Neural cell (in vitro differentiated cells): ENCODE measurements at regions not wholly inside any gene's neighbourhood (a gene's known extent, or its start where the extent isn't known, plus 50 kb on each side); places are given as distances from the start of the nearest gene placed in this dataset.

Experiments used
- H2AFZ ChIP-seq: fragments of 200-600, 300-800 bp; sonication (generic), shearing (Covaris generic); 2 replicates; pipeline ENCODE4 v1.6.0; 2014; ENCODE audit warnings: low read depth, mild to moderate bottlenecking, antibody characterized with exemption, low read length, moderate library complexity
- H3F3A ChIP-seq: fragments of 200-600 bp; shearing (Covaris generic); 2 replicates; pipeline ENCODE4 v1.6.1; 2016; ENCODE audit warnings: mild to moderate bottlenecking, moderate library complexity, mixed read lengths, antibody characterized with exemption, low read length; ENCODE audit not compliant: insufficient read depth, poor library complexity, severe bottlenecking
- H3K27ac ChIP-seq: fragments of 200-600, 300-800 bp; sonication (generic), shearing (Covaris generic); 2 replicates; pipeline ENCODE4 v1.5.1; 2014; ENCODE audit warnings: mild to moderate bottlenecking, low read length, moderate library complexity
- H3K27me3 ChIP-seq: fragments of 300-800, 200-600 bp; sonication (generic), shearing (Covaris generic); 2 replicates; pipeline ENCODE4 v1.6.0; 2014; ENCODE audit warnings: mild to moderate bottlenecking, low read depth, low read length, moderate library complexity; ENCODE audit not compliant: insufficient read depth
- H3K36me3 ChIP-seq: fragments of 300-800, 200-600 bp; sonication (generic), shearing (Covaris generic); 2 replicates; pipeline ENCODE4 v1.5.1; 2014; ENCODE audit warnings: mild to moderate bottlenecking, antibody characterized with exemption, low read length, moderate library complexity; ENCODE audit not compliant: insufficient read depth
- H3K4me2 ChIP-seq: fragments of 300-800, 200-600 bp; sonication (generic), shearing (Covaris generic); 2 replicates; pipeline ENCODE4 v1.6.0; 2014; ENCODE audit warnings: mild to moderate bottlenecking, low read length
- H3K4me3 ChIP-seq: fragments of 300-800, 200-600 bp; sonication (generic), shearing (Covaris generic); 2 replicates; pipeline ENCODE4 v1.5.1; 2014; ENCODE audit warnings: mild to moderate bottlenecking, low read length, moderate library complexity
- H3K79me2 ChIP-seq: fragments of 200-600 bp; shearing (Covaris generic); replicated peaks from 2 replicates; pipeline ENCODE4 v1.6.0; 2014; ENCODE audit warnings: mild to moderate bottlenecking, low read length, moderate library complexity; ENCODE audit not compliant: insufficient read depth
- H3K9ac ChIP-seq: fragments of 300-800, 200-600 bp; sonication (generic), shearing (Covaris generic); 2 replicates; pipeline ENCODE4 v1.6.1; 2016; ENCODE audit warnings: mild to moderate bottlenecking, low read length, mixed read lengths
- H3K9me2 ChIP-seq: fragments of 200-600 bp; shearing (Covaris generic); 2 replicates; pipeline ENCODE4 v1.6.1; 2016; ENCODE audit warnings: mild to moderate bottlenecking, low read length, mixed read lengths; ENCODE audit not compliant: insufficient read depth
- H3K9me3 ChIP-seq: fragments of 200-600, 300-800 bp; sonication (generic), shearing (Covaris generic); 2 replicates; pipeline ENCODE4 v1.6.1; 2016; ENCODE audit warnings: mild to moderate bottlenecking, mixed run types, low read length, moderate library complexity, mixed read lengths
- H4K20me1 ChIP-seq: fragments of 200-600 bp; shearing (Covaris generic); 2 replicates; pipeline ENCODE4 v1.6.1; 2016; ENCODE audit warnings: mild to moderate bottlenecking, mixed run types; ENCODE audit not compliant: insufficient read depth
- CTCF ChIP-seq: fragments of 450-650 bp; IDR thresholded peaks from 2 replicates; pipeline ENCODE4 v1.5.1; 2014; ENCODE audit warnings: antibody characterized with exemption, mild to moderate bottlenecking, moderate library complexity; ENCODE audit not compliant: poor library complexity, severe bottlenecking
- EP300 ChIP-seq: fragments of 450-650 bp; conservative IDR thresholded peaks from 2 replicates; pipeline ENCODE4 v1.6.1; 2014; ENCODE audit warnings: antibody characterized with exemption, mild to moderate bottlenecking, moderate library complexity; ENCODE audit not compliant: poor library complexity, severe bottlenecking
- EZH2 ChIP-seq: fragments of 200-600, 300-800 bp; shearing (Covaris generic), sonication (generic); IDR thresholded peaks from 2 replicates; pipeline ENCODE4 v1.6.1; 2014; ENCODE audit warnings: antibody characterized with exemption, low read length, borderline replicate concordance, mild to moderate bottlenecking; ENCODE audit not compliant: insufficient read depth, poor library complexity, severe bottlenecking
- MXI1 ChIP-seq: fragments of 450-650 bp; conservative IDR thresholded peaks from 2 replicates; pipeline ENCODE4 v1.6.1; 2014; ENCODE audit warnings: antibody characterized with exemption, mild to moderate bottlenecking; ENCODE audit not compliant: poor library complexity, severe bottlenecking
- POLR2AphosphoS5 ChIP-seq: IDR thresholded peaks from 2 replicates; pipeline ENCODE4 v1.6.1; 2012
- RAD21 ChIP-seq: fragments of 450-650 bp; conservative IDR thresholded peaks from 2 replicates; pipeline ENCODE4 v1.6.1; 2014; ENCODE audit warnings: antibody characterized with exemption, mild to moderate bottlenecking, moderate library complexity
- SMC3 ChIP-seq: fragments of 450-650 bp; conservative IDR thresholded peaks from 2 replicates; pipeline ENCODE4 v1.6.1; 2014; ENCODE audit warnings: antibody characterized with exemption, mild to moderate bottlenecking, moderate library complexity; ENCODE audit not compliant: poor library complexity
- TAF1 ChIP-seq: IDR thresholded peaks from 2 replicates; pipeline ENCODE4 v1.6.1; 2012; ENCODE audit warnings: low read depth
- TF ChIP-seq, protein P1 (sequence below): IDR thresholded peaks from 2 replicates; pipeline ENCODE4 v1.6.1; 2012; ENCODE audit warnings: borderline replicate concordance

DNA sequence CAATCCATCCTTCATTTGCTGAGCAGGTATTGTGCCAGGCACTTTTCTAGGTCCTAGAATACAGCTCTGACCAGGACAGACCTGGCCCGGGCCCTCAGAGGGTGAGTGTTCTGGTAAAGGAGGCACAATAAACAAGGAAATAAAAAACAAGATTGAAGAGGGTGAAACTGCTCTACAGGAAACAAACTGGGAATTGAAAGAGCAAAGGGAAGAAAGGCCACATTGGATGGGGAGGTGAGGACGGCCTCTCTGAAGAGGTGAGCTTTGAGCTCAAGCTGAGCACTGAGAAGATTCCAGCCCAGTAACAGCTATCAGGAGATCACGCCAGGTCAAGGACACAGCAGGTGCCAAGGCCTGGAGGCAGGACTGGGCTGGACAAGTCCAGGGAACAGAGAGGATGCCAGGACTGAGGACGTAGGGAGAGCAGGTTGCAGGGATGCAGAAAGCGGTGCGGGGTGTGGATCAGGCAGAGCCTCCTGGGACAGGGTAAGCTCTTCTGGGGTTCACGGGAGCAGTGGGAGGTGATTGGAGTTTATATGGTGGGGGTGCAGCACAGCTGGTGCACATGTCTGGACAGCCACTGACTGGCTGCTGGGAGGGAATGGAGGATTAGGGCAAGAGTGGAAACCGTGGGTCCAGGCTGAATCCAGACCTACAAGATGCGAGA lies 433.3 kb downstream of the PREX1 start:
- Histone ChIP-seq H3K4me2 (no peak overlapping the region), H3K9me3 (no peaks in the 10 kb centered on the region), H3K79me2 (no peaks in the 10 kb centered on the region), H3K27me3 (no peaks in the 10 kb centered on the region), H3F3A (no peaks in the 10 kb centered on the region), H3K4me3 (no peak overlapping the region), H3K36me3 (no peaks in the 10 kb centered on the region), H4K20me1 (no peaks in the 10 kb centered on the region), H3K9ac (no peak overlapping the region), H3K27ac (no peak overlapping the region), H3K9me2 (no peaks in the 10 kb centered on the region), H2AFZ (no peak overlapping the region)
- TF ChIP-seq EZH2 (no peak), MXI1 (no peak), POLR2AphosphoS5 (no peak)

DNA sequence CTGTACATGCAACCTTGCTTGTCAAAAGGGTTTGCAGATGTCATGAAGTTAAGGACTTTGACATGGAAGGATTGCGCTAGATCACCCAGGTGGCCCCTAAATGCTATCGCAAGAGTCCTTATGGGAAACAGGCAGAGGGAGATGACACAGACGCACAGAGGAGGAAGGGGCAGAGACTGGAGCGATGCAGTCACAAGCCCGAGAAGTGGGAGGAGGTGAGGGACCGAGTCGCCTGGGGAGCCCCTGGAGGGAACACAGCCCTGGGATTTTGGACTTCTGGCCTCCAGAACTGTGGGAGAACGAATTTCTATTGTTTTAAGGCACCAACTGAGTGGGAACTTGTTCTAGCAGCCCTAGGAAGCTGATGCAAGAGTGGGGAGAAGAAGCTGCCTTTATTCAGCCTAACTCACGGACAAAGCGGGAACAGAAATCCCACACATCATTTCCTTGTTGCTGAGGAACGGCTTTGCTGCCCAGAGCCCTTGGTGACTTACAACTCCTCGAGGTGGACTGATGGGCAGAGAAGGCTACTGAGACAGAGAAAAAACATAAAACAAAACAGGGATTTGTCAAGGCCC lies 434.0 kb downstream of the PREX1 start:
- H3K4me3 ChIP-seq = no peak overlapping the region
- TF ChIP-seq TAF1 (no peak), RAD21 (no peak), SMC3 (no peak), POLR2AphosphoS5 (no peak), CTCF (no peak), MXI1 (no peak), EZH2 (no peak), EP300 (no peak)
- TF ChIP-seq, protein P1, sequence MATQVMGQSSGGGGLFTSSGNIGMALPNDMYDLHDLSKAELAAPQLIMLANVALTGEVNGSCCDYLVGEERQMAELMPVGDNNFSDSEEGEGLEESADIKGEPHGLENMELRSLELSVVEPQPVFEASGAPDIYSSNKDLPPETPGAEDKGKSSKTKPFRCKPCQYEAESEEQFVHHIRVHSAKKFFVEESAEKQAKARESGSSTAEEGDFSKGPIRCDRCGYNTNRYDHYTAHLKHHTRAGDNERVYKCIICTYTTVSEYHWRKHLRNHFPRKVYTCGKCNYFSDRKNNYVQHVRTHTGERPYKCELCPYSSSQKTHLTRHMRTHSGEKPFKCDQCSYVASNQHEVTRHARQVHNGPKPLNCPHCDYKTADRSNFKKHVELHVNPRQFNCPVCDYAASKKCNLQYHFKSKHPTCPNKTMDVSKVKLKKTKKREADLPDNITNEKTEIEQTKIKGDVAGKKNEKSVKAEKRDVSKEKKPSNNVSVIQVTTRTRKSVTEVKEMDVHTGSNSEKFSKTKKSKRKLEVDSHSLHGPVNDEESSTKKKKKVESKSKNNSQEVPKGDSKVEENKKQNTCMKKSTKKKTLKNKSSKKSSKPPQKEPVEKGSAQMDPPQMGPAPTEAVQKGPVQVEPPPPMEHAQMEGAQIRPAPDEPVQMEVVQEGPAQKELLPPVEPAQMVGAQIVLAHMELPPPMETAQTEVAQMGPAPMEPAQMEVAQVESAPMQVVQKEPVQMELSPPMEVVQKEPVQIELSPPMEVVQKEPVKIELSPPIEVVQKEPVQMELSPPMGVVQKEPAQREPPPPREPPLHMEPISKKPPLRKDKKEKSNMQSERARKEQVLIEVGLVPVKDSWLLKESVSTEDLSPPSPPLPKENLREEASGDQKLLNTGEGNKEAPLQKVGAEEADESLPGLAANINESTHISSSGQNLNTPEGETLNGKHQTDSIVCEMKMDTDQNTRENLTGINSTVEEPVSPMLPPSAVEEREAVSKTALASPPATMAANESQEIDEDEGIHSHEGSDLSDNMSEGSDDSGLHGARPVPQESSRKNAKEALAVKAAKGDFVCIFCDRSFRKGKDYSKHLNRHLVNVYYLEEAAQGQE = no peak
- H2AFZ ChIP-seq = no peak overlapping the region

More for the DNA sequence above, 434.0 kb downstream of the PREX1 start:
- Histone ChIP-seq H3K27ac (no peak overlapping the region), H3F3A (no peaks in the 10 kb centered on the region), H3K27me3 (no peaks in the 10 kb centered on the region), H3K9me2 (no peaks in the 10 kb centered on the region), H4K20me1 (no peaks in the 10 kb centered on the region), H3K79me2 (no peaks in the 10 kb centered on the region), H3K9ac (no peak overlapping the region), H3K36me3 (no peaks in the 10 kb centered on the region), H3K9me3 (no peaks in the 10 kb centered on the region), H3K4me2 (no peak overlapping the region)
